ENCODE measurements at regions not wholly inside any gene's neighbourhood (a gene's known extent, or its start where the extent isn't known, plus 50 kb on each side); places are given as distances from the start of the nearest gene placed in this dataset.

GRCh38 chr10:4332764-4333458, 493.1 kb upstream of the AKR1E2 start:
- DNase-seq, result peak in 1 of 2 donors; percentile 41

- no peak for DNase-seq
Measured at GRCh38 chr10:4331150-4331549, 494.9 kb upstream of the AKR1E2 start.

- DNase-seq, result no peak
Measured at GRCh38 chr10:4330636-4331035, 495.4 kb upstream of the AKR1E2 start.

GRCh38 chr10:4329225-4329624, 496.8 kb upstream of the AKR1E2 start:
- no peak for DNase-seq

GRCh38 chr10:4326647-4327046, 499.4 kb upstream of the AKR1E2 start:
- DNase-seq, result no peak

GRCh38 chr10:4319870-4320367, 506.1 kb upstream of the AKR1E2 start:
- no peak for DNase-seq

- no peak for DNase-seq
Measured at GRCh38 chr10:4316161-4316810, 509.7 kb upstream of the AKR1E2 start.

- no peak for DNase-seq
Measured at GRCh38 chr10:4315551-4315950, 510.5 kb upstream of the AKR1E2 start.

- no peak for DNase-seq
Measured at GRCh38 chr10:4313051-4313450, 513.0 kb upstream of the AKR1E2 start.

- no peak for DNase-seq
Measured at GRCh38 chr10:4312051-4312835, 513.8 kb upstream of the AKR1E2 start.

GRCh38 chr10:4310172-4310571, 515.8 kb upstream of the AKR1E2 start:
- DNase-seq, result no peak

- DNase-seq, result no peak
Measured at GRCh38 chr10:4307910-4308309, 518.1 kb upstream of the AKR1E2 start.

GRCh38 chr10:4306871-4307270, 519.1 kb upstream of the AKR1E2 start:
- DNase-seq, result no peak

- no peak for DNase-seq
Measured at GRCh38 chr10:4303045-4303444, 518.0 kb upstream of the KLF6 start.

- no peak for DNase-seq
Measured at GRCh38 chr10:4301291-4302045, 516.5 kb upstream of the KLF6 start.

GRCh38 chr10:4296161-4296560, 511.2 kb upstream of the KLF6 start:
- DNase-seq, result no peak

- DNase-seq, result no peak
Measured at GRCh38 chr10:4294996-4295792, 510.2 kb upstream of the KLF6 start.

GRCh38 chr10:4294271-4294670, 509.3 kb upstream of the KLF6 start:
- no peak for DNase-seq

- no peak for DNase-seq
Measured at GRCh38 chr10:4291990-4292389, 507.0 kb upstream of the KLF6 start.

- peak in 1 of 2 donors; percentile 8 for DNase-seq
Measured at GRCh38 chr10:4285121-4285520, 500.1 kb upstream of the KLF6 start.

- DNase-seq, result no peak
Measured at GRCh38 chr10:4283846-4284610, 499.0 kb upstream of the KLF6 start.

Measured in CD4-positive, alpha-beta T cell treated with Interleukin-4 for 1 hour (primary cell).